ENCODE measurements at regions not wholly inside any gene's neighbourhood (a gene's known extent, or its start where the extent isn't known, plus 50 kb on each side); places are given as distances from the start of the nearest gene placed in this dataset.

GRCh38 chr6:43952746-43953145, 174.5 kb downstream of the MRPL14 start (continued):
- peak; percentile 49 to 64 for TF ChIP-seq TRIM24 (IDR thresholded peaks at IDR 0.05)
- TF ChIP-seq MIER1 (IDR thresholded peaks at IDR 0.05; ENCODE audit: low read depth), result peak; percentile 42; the same call in 1 of the 2 replicates
- peak in 1 of 2 experiments; percentile 62; a peak in 2 of 4 replicates for TF ChIP-seq MNT (conservative IDR thresholded peaks at IDR 0.05)
- TF ChIP-seq RCOR1 (IDR thresholded peaks at IDR 0.05; ENCODE audit: borderline replicate concordance in 1 of 2, low read depth in 2 of 2, low read length in 2 of 2), result peak; percentile 62 to 93; a peak in 3 of 4 replicates
- no peak for TF ChIP-seq KAT7 (CRISPR knock-in tag; IDR thresholded peaks at IDR 0.05; ENCODE audit: borderline replicate concordance)
- TF ChIP-seq CHD4 (IDR thresholded peaks at IDR 0.05; ENCODE audit: insufficient read depth, insufficient replicate concordance, low read depth, low read length, poor library complexity, severe bottlenecking), result peak; percentile 85

GRCh38 chr6:43951756-43952675, 175.2 kb downstream of the MRPL14 start:
- ChIA-PET POLR2A (interaction anchor here (0.6 to 1.9 kb wide), 9 partner anchors 9 to 182 kb away, joined by 3 to 9 read pairs (median 4); partner anchors contain the start of gene VEGFA), CTCF (ENCODE audit: low intra/inter-chr PET ratio) (interaction anchor here (1.2 to 1.4 kb wide), 2 partner anchors 177 to 182 kb away, joined by 3 to 7 read pairs; partner anchors contain the start of gene VEGFA)
- Histone ChIP-seq H3K9ac (ENCODE audit: insufficient read depth in 1 of 2, low read depth in 2 of 2, low read length in 2 of 2) (peak overlapping the region; percentile 28 to 77), H3K9me3 (replicated peaks; ENCODE audit: control insufficient read depth, insufficient read depth, low read depth, low read length) (peaks cover 11% of the 10 kb centered on the region), H3K4me3 (no peak overlapping the region), H3K79me2 (ENCODE audit: control insufficient read depth, insufficient read depth, low read length) (no peaks in the 10 kb centered on the region), H2AFZ (ENCODE audit: low read depth, low read length) (peak overlapping the region; percentile 60), H3K4me1 (replicated peaks in 1 of 2; ENCODE audit: control insufficient read depth in 2 of 2, insufficient read depth in 2 of 2, low read length in 2 of 2) (peaks cover 29 to 53% of the 10 kb centered on the region in 2 experiments), H3K27me3 (ENCODE audit: control insufficient read depth in 2 of 2, insufficient read depth in 2 of 2, low read length in 2 of 2) (no peaks in the 10 kb centered on the region), H3K9me1 (ENCODE audit: control insufficient read depth, insufficient read depth, low read length) (peaks cover 4% of the 10 kb centered on the region), H3K27ac (ENCODE audit: extremely low read depth, low read depth, low read length) (peak overlapping the region; percentile 37), H3K4me2 (ENCODE audit: insufficient read depth, low read length) (no peak overlapping the region; the same call in 1 of the 2 replicates), H4K20me1 (replicated peaks; ENCODE audit: control insufficient read depth, insufficient read depth, low read length) (no peaks in the 10 kb centered on the region), H3K36me3 (ENCODE audit: control insufficient read depth, insufficient read depth, low read length) (no peaks in the 10 kb centered on the region)
- in situ Hi-C loops (cut with MboI) (loop anchor here (5.0 kb wide), 1 partner anchor 180 kb away; the partner anchor contains the start of gene VEGFA), intact Hi-C loops (cut with micrococcal nuclease) (loop anchor here (1.0 to 5.0 kb wide), 6 partner anchors 96 to 285 kb away; no protein-coding TSS in a partner anchor)
- BruUV-seq (replicated peaks), result no TSS peak
- no peak for DNase-seq (ENCODE audit: extremely low read depth in 1 of 4, low spot score in 3 of 4)
- ATAC-seq, result peak; percentile 24
- FAIRE-seq, result no peak
- 81% methylated on average over 8 of the region's 8 CpGs for WGBS (ENCODE audit: insufficient coverage, low coverage, missing lambda C conversion rate)
- no peak for TF ChIP-seq ZNF3 (CRISPR knock-in tag; IDR thresholded peaks at IDR 0.05)
- no peak for TF ChIP-seq NR2C2 (CRISPR knock-in tag; IDR thresholded peaks at IDR 0.05)
- peak; percentile 30; the same call in 1 of the 2 replicates for TF ChIP-seq NR2C2 (tag; IDR thresholded peaks at IDR 0.05)
- no peak for TF ChIP-seq ARNT (IDR thresholded peaks at IDR 0.05)
- 0 out of 2 replicates have a peak, but pooled peaks have one; percentile 58 for TF ChIP-seq CLOCK (CRISPR knock-in tag; IDR thresholded peaks at IDR 0.05; ENCODE audit: borderline replicate concordance)
- TF ChIP-seq LEF1 (IDR thresholded peaks at IDR 0.05), result no peak

Data from K562 (cell line).